RWPE2 (cell line): ENCODE measurements at regions not wholly inside any gene's neighbourhood (a gene's known extent, or its start where the extent isn't known, plus 50 kb on each side); places are given as distances from the start of the nearest gene placed in this dataset.

Experiments
- ATAC-seq: fragments of 200-7000 bp; cut with Tn5 transposase; 3 replicates; pipeline ENCODE4 v1.9.1; 2021; ENCODE audit warnings: low read depth
- DNase-seq: peaks from one replicate; pipeline ENCODE4 v3.0.0-alpha.2; 2020; ENCODE audit warnings: low spot score
- H3K27ac ChIP-seq: fragments of 450-650 bp; 2 replicates; pipeline ENCODE4 v1.5.1; 2017; ENCODE audit warnings: mild to moderate bottlenecking; ENCODE audit not compliant: poor library complexity, severe bottlenecking
- H3K27me3 ChIP-seq: fragments of 250-450 bp; sonication (Bioruptor Pico); 2 replicates; pipeline ENCODE4 v1.5.1; 2021; ENCODE audit warnings: mild to moderate bottlenecking, moderate library complexity; ENCODE audit not compliant: insufficient read depth, poor library complexity, severe bottlenecking
- H3K36me3 ChIP-seq: fragments of 250-450 bp; sonication (Bioruptor Pico); 2 replicates; pipeline ENCODE4 v1.5.1; 2020; ENCODE audit warnings: low read depth, mild to moderate bottlenecking, moderate library complexity
- H3K4me1 ChIP-seq: fragments of 250-450 bp; sonication (Bioruptor Pico); 2 replicates; pipeline ENCODE4 v1.5.1; 2021; ENCODE audit warnings: mild to moderate bottlenecking, moderate library complexity; ENCODE audit not compliant: insufficient read depth, poor library complexity, severe bottlenecking
- H3K4me3 ChIP-seq: fragments of 250-450 bp; sonication (Bioruptor Pico); 2 replicates; pipeline ENCODE4 v1.5.1; 2021; ENCODE audit warnings: mild to moderate bottlenecking, moderate library complexity; ENCODE audit not compliant: severe bottlenecking
- H3K9me3 ChIP-seq: fragments of 250-450 bp; sonication (Bioruptor Pico); 2 replicates; pipeline ENCODE4 v1.5.1; 2021; ENCODE audit warnings: mild to moderate bottlenecking, moderate library complexity; ENCODE audit not compliant: severe bottlenecking
- CTCF ChIP-seq: fragments of 450-650 bp; IDR thresholded peaks from one replicate; pipeline ENCODE4 v1.5.1; 2017; ENCODE audit warnings: mild to moderate bottlenecking, moderate library complexity; ENCODE audit not compliant: poor library complexity, severe bottlenecking

GRCh38 chr18:78771496-78772359 lies 207.9 kb upstream of the SALL3 start:
- ATAC-seq (no peak), DNase-seq (no peak)

DNA sequence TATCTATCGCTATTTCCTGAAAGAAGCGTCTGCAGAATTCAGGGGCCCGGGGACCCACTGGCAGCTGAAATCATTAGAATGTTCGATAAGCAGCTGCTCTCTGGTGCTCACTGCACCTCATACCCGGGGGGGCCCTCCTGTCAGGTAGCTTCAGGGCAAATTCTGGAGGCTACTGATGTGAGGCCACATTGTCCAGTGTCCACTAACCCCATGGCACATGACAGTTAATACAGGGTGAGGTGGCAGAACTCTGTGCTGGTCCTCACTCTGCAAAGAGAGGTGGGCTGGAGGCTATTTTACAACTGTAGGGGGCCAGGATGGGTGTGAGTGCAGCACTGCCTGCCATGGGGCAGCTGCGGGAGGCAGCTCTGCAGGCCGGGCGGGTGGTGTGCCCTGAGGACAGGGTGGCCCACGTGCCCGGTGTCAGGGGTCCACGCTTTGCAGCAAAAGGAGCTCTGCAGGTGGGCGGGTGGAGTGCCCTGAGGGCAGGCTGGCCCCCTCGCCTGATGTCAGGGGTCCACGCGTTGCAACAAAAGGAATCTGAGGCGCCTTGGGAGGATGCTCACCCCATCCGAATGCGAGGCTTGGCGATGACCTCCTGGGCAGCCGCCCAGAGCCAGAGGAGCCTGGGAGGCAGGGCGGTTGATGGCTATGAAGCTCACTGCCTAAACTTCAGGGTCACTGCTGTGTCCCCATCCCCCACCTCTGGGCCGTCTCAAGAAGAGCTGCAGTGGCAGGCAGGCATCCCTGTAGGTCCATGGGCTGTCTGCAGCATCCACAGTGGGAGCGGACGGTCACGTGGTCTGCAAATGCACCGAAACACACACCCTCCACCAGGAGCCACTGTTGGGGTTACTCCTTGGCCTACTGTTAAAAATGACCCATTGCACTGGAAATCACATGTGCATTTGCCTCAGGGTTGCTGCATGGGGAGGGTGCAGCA lies 207.0 kb upstream of the SALL3 start:
- DNase-seq (no peak), ATAC-seq (no peak)
- Histone ChIP-seq H3K4me3 (no peak overlapping the region), H3K9me3 (no peaks in the 10 kb centered on the region), H3K36me3 (no peaks in the 10 kb centered on the region), H3K27me3 (no peaks in the 10 kb centered on the region), H3K4me1 (no peaks in the 10 kb centered on the region), H3K27ac (no peak overlapping the region)
- TF ChIP-seq CTCF: no peak

More at GRCh38 chr18:78771496-78772359, 207.9 kb upstream of the SALL3 start:
- no peak overlapping the region for H3K27ac ChIP-seq
- TF ChIP-seq CTCF: no peak
- no peaks in the 10 kb centered on the region for H3K4me1 ChIP-seq
- no peaks in the 10 kb centered on the region for H3K36me3 ChIP-seq
- no peak overlapping the region for H3K4me3 ChIP-seq
- H3K9me3 ChIP-seq: no peaks in the 10 kb centered on the region
- H3K27me3 ChIP-seq: no peaks in the 10 kb centered on the region

DNA sequence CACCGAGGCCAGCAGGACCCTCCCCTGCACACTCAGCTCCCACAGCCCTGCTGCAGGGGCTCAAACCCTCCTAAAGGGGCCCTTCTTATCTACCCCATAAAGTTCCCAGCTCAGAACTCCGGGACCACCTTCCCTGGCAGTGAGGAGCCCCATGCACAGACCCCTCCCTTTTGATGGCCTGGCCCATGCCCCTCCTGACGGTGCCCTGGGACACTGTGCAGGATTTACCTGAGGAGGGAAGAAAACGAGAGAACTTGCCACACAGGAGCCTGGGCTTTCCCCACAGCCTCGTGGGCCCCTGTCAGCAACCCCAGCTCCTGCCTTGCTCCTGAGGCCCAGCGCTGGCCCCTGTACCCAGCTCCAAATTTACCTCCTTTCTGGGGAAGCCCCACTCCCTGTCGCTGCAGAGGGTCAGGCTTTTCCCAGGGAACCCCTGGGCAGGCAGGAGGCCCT lies 206.3 kb upstream of the SALL3 start:
- Histone ChIP-seq H3K9me3 (no peaks in the 10 kb centered on the region), H3K27ac (no peak overlapping the region), H3K36me3 (no peaks in the 10 kb centered on the region), H3K27me3 (no peaks in the 10 kb centered on the region), H3K4me3 (no peak overlapping the region), H3K4me1 (no peaks in the 10 kb centered on the region)
- no peak for TF ChIP-seq CTCF
- DNase-seq (no peak), ATAC-seq (no peak)

- no peak for TF ChIP-seq CTCF
- DNase-seq (no peak), ATAC-seq (no peak)
- Histone ChIP-seq H3K36me3 (no peaks in the 10 kb centered on the region), H3K9me3 (no peaks in the 10 kb centered on the region), H3K4me3 (no peak overlapping the region), H3K27me3 (no peaks in the 10 kb centered on the region), H3K4me1 (no peaks in the 10 kb centered on the region), H3K27ac (no peak overlapping the region)
Observed at GRCh38 chr18:78773819-78774218, 205.8 kb upstream of the SALL3 start.
